Prostate gland (tissue), 2 donors: ENCODE measurements at regions not wholly inside any gene's neighbourhood (a gene's known extent, or its start where the extent isn't known, plus 50 kb on each side); places are given as distances from the start of the nearest gene placed in this dataset.
A peak's percentile ranks its signal among the peaks of the same experiment; 100 is the strongest.
"Not testable (repeated sequence)": the region's sequence is repeated elsewhere in the genome, so short reads cannot be mapped to it uniquely, and the experiment has no call there.

ENCODE experiments used
- DNase-seq: peaks from one replicate; pipeline ENCODE4 v3.0.0-alpha.2; 2019; ENCODE audit warnings: low spot score
- H3K27ac ChIP-seq, 2 donors: fragments of 200-600 bp; sonication (generic); 2 replicates each; pipeline ENCODE4 v1.5.1; 2017 to 2019
- H3K27me3 ChIP-seq: fragments of 200-600 bp; sonication (generic); replicated peaks from 2 replicates; pipeline ENCODE4 v1.5.1; 2019; ENCODE audit not compliant: insufficient read depth
- H3K36me3 ChIP-seq, 2 donors: fragments of 200-600 bp; sonication (generic); 1 replicate in 1 of 2; 2 replicates in 1 of 2; pipeline versions ENCODE4 v1.5.1 to v1.8.1; 2017 to 2019
- H3K4me1 ChIP-seq: fragments of 200-600 bp; sonication (generic); replicated peaks from 2 replicates; pipeline ENCODE4 v1.5.1; 2019
- H3K4me3 ChIP-seq, 2 donors: fragments of 200-600 bp; sonication (generic); 2 replicates each; pipeline ENCODE4 v1.5.1; 2017 to 2019
- H3K9me3 ChIP-seq: fragments of 200-600 bp; sonication (generic); 2 replicates; pipeline ENCODE4 v1.5.1; 2017
- WGBS: methylation state at CpG from one replicate; pipeline ENCODE4 v1.1.5; 2018; 5-methylcytosine and 5-hydroxymethylcytosine counted together
- intact Hi-C: fragments of 100-400 bp; cut with DNase I; formaldehyde crosslinking; loops from one replicate; pipeline ENCODE4 v1.14.2; 2022

- H3K27ac ChIP-seq, H3K36me3 ChIP-seq, intact Hi-C loops, H3K27me3 ChIP-seq, H3K4me1 ChIP-seq, H3K9me3 ChIP-seq, H3K4me3 ChIP-seq, DNase-seq: not testable (repeated sequence)
- WGBS, result 92% methylated on average over 4 of the region's 4 CpGs
Observed at GRCh38 chr1:83251687-83252086, 747.2 kb downstream of the TTLL7 start.

GRCh38 chr1:83246780-83247179 lies 752.2 kb downstream of the TTLL7 start:
- H3K9me3 ChIP-seq, H3K36me3 ChIP-seq, H3K27ac ChIP-seq, H3K4me3 ChIP-seq, intact Hi-C loops, H3K27me3 ChIP-seq, H3K4me1 ChIP-seq, DNase-seq: not testable (repeated sequence)
- 89% methylated on average over 3 of the region's 3 CpGs for WGBS

GRCh38 chr1:83244832-83245231 lies 754.1 kb downstream of the TTLL7 start:
- H3K4me3 ChIP-seq, H3K36me3 ChIP-seq, H3K27ac ChIP-seq, H3K9me3 ChIP-seq, DNase-seq, H3K4me1 ChIP-seq, H3K27me3 ChIP-seq, intact Hi-C loops: not testable (repeated sequence)

- H3K27me3 ChIP-seq, H3K9me3 ChIP-seq, H3K36me3 ChIP-seq, H3K27ac ChIP-seq, H3K4me3 ChIP-seq, H3K4me1 ChIP-seq, DNase-seq, intact Hi-C loops: not testable (repeated sequence)
Observed at GRCh38 chr1:83239568-83239967, 759.4 kb downstream of the TTLL7 start.

- intact Hi-C loops, H3K36me3 ChIP-seq, H3K9me3 ChIP-seq, H3K27me3 ChIP-seq, H3K4me1 ChIP-seq, H3K27ac ChIP-seq, H3K4me3 ChIP-seq, DNase-seq: not testable (repeated sequence)
Observed at GRCh38 chr1:83238654-83239053, 760.3 kb downstream of the TTLL7 start.

- H3K27ac ChIP-seq, H3K4me1 ChIP-seq, H3K27me3 ChIP-seq, H3K36me3 ChIP-seq, intact Hi-C loops, H3K9me3 ChIP-seq, H3K4me3 ChIP-seq, DNase-seq: not testable (repeated sequence)
Observed at GRCh38 chr1:83219788-83220187, 779.1 kb downstream of the TTLL7 start.

GRCh38 chr1:83218036-83218716 lies 780.8 kb downstream of the TTLL7 start:
- WGBS, result 77% methylated on average over 5 of the region's 5 CpGs
- H3K4me3 ChIP-seq, intact Hi-C loops, H3K27ac ChIP-seq, H3K27me3 ChIP-seq, H3K9me3 ChIP-seq, H3K36me3 ChIP-seq, H3K4me1 ChIP-seq, DNase-seq: not testable (repeated sequence)

GRCh38 chr1:83214317-83214716 lies 784.6 kb downstream of the TTLL7 start:
- H3K27ac ChIP-seq, H3K4me1 ChIP-seq, H3K36me3 ChIP-seq, H3K27me3 ChIP-seq, H3K4me3 ChIP-seq, H3K9me3 ChIP-seq, DNase-seq, intact Hi-C loops: not testable (repeated sequence)

- DNase-seq, H3K4me3 ChIP-seq, intact Hi-C loops, H3K4me1 ChIP-seq, H3K36me3 ChIP-seq, H3K9me3 ChIP-seq, H3K27ac ChIP-seq, H3K27me3 ChIP-seq: not testable (repeated sequence)
- WGBS, result 93% methylated on average over 3 of the region's 3 CpGs
Observed at GRCh38 chr1:83213648-83214047, 785.3 kb downstream of the TTLL7 start.

GRCh38 chr1:83212033-83212432 lies 786.9 kb downstream of the TTLL7 start:
- H3K4me3 ChIP-seq, DNase-seq, H3K36me3 ChIP-seq, H3K27ac ChIP-seq, H3K27me3 ChIP-seq, H3K9me3 ChIP-seq, H3K4me1 ChIP-seq, intact Hi-C loops: not testable (repeated sequence)

GRCh38 chr1:83208540-83208939 lies 790.4 kb downstream of the TTLL7 start:
- not testable (repeated sequence) for H3K27me3 ChIP-seq, H3K4me1 ChIP-seq

GRCh38 chr1:83194610-83195009 lies 804.3 kb downstream of the TTLL7 start:
- H3K27ac ChIP-seq, H3K4me3 ChIP-seq, intact Hi-C loops, H3K9me3 ChIP-seq, DNase-seq, H3K36me3 ChIP-seq, H3K27me3 ChIP-seq, H3K4me1 ChIP-seq: not testable (repeated sequence)
- WGBS, result 50% methylated on average over 1 of the region's 1 CpG

More at GRCh38 chr1:83208540-83208939, 790.4 kb downstream of the TTLL7 start:
- 88% methylated on average over 4 of the region's 4 CpGs for WGBS
- intact Hi-C loops, H3K27ac ChIP-seq, DNase-seq, H3K36me3 ChIP-seq, H3K9me3 ChIP-seq, H3K4me3 ChIP-seq: not testable (repeated sequence)

- WGBS, result 66% methylated on average over 24 of the region's 26 CpGs
- intact Hi-C loops, H3K4me1 ChIP-seq, H3K27ac ChIP-seq, H3K36me3 ChIP-seq, DNase-seq, H3K27me3 ChIP-seq, H3K9me3 ChIP-seq: not testable (repeated sequence)
- peak overlapping the region; percentile 0 to 8 for H3K4me3 ChIP-seq
Observed at GRCh38 chr1:83182033-83182728, 816.8 kb downstream of the TTLL7 start.
